Colonic mucosa (tissue), 4 donors: ENCODE measurements at regions not wholly inside any gene's neighbourhood (a gene's known extent, or its start where the extent isn't known, plus 50 kb on each side); places are given as distances from the start of the nearest gene placed in this dataset.

ENCODE experiments used
- DNase-seq: peaks from one replicate; pipeline ENCODE4 v3.0.0-alpha.2; 2020
- H3K27ac ChIP-seq: fragments of 200-600 bp; one replicate; pipeline ENCODE4 v1.8.0; 2021
- H3K27me3 ChIP-seq: fragments of 200-600 bp; one replicate; pipeline ENCODE4 v1.8.0; 2021
- H3K36me3 ChIP-seq: fragments of 200-600 bp; one replicate; pipeline ENCODE4 v1.8.0; 2021
- H3K4me1 ChIP-seq: fragments of 200-600 bp; one replicate; pipeline ENCODE4 v1.8.0; 2021; ENCODE audit warnings: mild to moderate bottlenecking
- H3K4me3 ChIP-seq: fragments of 200-600 bp; one replicate; pipeline ENCODE4 v1.8.0; 2021
- H3K9ac ChIP-seq, 2 donors: one replicate each; pipeline ENCODE4 v1.7.0; 2013; ENCODE audit warnings: control low read depth in 2 of 2, low read depth in 2 of 2, low read length in 2 of 2
- H3K9me3 ChIP-seq: fragments of 200-600 bp; one replicate; pipeline ENCODE4 v1.8.0; 2021
- intact Hi-C: fragments of 100-400 bp; cut with DNase I; formaldehyde crosslinking; loops from one replicate; pipeline ENCODE4 v1.14.1; 2022
- TF ChIP-seq, protein P1 (sequence below): fragments of 200-600 bp; IDR thresholded peaks from one replicate; pipeline ENCODE4 v1.8.0; 2022; ENCODE audit warnings: antibody characterized with exemption, mild to moderate bottlenecking
- donor health status: healthy.
- donor health status: DM: no; HTN: no; CAD: no.
- donor health status: DM: no; HTN: no; CAD: no.

- no peak overlapping the region for H3K4me3 ChIP-seq
- H3K4me1 ChIP-seq: no peaks in the 10 kb centered on the region
- no peaks in the 10 kb centered on the region for H3K27me3 ChIP-seq
- no peak overlapping the region for H3K9ac ChIP-seq
- H3K9me3 ChIP-seq: no peaks in the 10 kb centered on the region
- H3K27ac ChIP-seq: no peak overlapping the region
- intact Hi-C loops: no loop called here
- DNase-seq: no peak
- H3K36me3 ChIP-seq: no peaks in the 10 kb centered on the region
- TF ChIP-seq, protein P1, sequence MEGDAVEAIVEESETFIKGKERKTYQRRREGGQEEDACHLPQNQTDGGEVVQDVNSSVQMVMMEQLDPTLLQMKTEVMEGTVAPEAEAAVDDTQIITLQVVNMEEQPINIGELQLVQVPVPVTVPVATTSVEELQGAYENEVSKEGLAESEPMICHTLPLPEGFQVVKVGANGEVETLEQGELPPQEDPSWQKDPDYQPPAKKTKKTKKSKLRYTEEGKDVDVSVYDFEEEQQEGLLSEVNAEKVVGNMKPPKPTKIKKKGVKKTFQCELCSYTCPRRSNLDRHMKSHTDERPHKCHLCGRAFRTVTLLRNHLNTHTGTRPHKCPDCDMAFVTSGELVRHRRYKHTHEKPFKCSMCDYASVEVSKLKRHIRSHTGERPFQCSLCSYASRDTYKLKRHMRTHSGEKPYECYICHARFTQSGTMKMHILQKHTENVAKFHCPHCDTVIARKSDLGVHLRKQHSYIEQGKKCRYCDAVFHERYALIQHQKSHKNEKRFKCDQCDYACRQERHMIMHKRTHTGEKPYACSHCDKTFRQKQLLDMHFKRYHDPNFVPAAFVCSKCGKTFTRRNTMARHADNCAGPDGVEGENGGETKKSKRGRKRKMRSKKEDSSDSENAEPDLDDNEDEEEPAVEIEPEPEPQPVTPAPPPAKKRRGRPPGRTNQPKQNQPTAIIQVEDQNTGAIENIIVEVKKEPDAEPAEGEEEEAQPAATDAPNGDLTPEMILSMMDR: no peak
These were observed 445.6 kb upstream of the POU3F3 start for GRCh38 chr2:104408266-104408665.

DNA sequence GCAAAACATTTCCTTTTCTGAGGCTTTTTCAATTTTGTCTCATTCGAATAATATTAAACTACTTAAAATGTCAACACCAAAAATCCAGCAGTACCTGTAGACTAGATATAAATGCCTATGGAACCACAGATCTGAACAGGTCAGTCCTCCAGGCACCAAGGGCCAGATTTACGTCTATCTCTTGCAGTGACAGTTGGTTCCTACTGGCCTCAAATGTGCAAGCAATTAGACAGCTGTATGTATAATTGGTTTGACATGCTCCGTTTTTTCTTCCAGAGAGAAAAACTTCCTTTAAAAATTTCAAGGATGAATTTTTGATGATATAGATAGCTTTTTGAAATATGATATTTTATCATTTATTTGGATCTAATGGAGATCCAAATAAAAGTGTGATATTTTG, 443.8 kb upstream of the POU3F3 start:
- Histone ChIP-seq H3K4me3 (no peak overlapping the region), H3K27ac (no peak overlapping the region), H3K9me3 (no peaks in the 10 kb centered on the region), H3K4me1 (no peaks in the 10 kb centered on the region), H3K36me3 (no peaks in the 10 kb centered on the region), H3K9ac (no peak overlapping the region), H3K27me3 (no peaks in the 10 kb centered on the region)
- TF ChIP-seq, protein P1: no peak
- DNase-seq: no peak
- intact Hi-C loops: loop anchor here (5.0 to 10.0 kb wide), 2 partner anchors 373 to 1245 kb away; no protein-coding TSS in a partner anchor

GRCh38 chr2:104412384-104412783, 441.5 kb upstream of the POU3F3 start:
- H3K4me3 ChIP-seq: no peak overlapping the region
- no peak overlapping the region for H3K9ac ChIP-seq
- H3K36me3 ChIP-seq: no peaks in the 10 kb centered on the region
- DNase-seq: peak; percentile 41
- TF ChIP-seq, protein P1: peak; percentile 65
- no peak overlapping the region for H3K27ac ChIP-seq
- H3K9me3 ChIP-seq: no peaks in the 10 kb centered on the region
- no peaks in the 10 kb centered on the region for H3K4me1 ChIP-seq
- no peaks in the 10 kb centered on the region for H3K27me3 ChIP-seq
- intact Hi-C loops: loop anchor here (5.0 to 10.0 kb wide), 2 partner anchors 375 to 1248 kb away; no protein-coding TSS in a partner anchor

- no peaks in the 10 kb centered on the region for H3K9me3 ChIP-seq
- no peak overlapping the region for H3K9ac ChIP-seq
- TF ChIP-seq, protein P1: no peak
- H3K27me3 ChIP-seq: no peaks in the 10 kb centered on the region
- DNase-seq: no peak
- H3K4me1 ChIP-seq: no peaks in the 10 kb centered on the region
- no peak overlapping the region for H3K27ac ChIP-seq
- no peak overlapping the region for H3K4me3 ChIP-seq
- intact Hi-C loops: loop anchor here (5.0 to 10.0 kb wide), 2 partner anchors 377 to 1249 kb away; no protein-coding TSS in a partner anchor
- no peaks in the 10 kb centered on the region for H3K36me3 ChIP-seq
These were observed 440.0 kb upstream of the POU3F3 start for GRCh38 chr2:104413890-104414289.

DNA sequence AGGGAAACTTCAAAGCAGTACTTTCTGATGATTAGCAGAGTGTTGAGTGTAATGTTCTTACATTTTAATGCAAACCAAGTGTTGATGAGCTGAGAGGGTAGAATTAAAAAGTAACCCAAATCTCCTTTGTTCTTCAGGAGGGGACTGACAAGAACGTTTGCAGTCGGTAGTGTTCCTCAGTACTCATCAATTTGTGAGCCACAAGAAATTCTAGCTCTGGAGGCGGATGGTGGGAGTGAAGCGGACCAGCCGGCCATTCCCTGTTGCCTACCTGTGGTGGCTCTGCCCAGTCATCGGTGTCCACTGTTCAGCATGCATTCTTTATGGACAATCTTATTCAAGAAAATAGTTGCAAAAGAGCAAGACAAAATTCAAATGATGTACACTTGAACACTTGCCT, 438.6 kb upstream of the POU3F3 start:
- Histone ChIP-seq H3K36me3 (no peaks in the 10 kb centered on the region), H3K9me3 (no peaks in the 10 kb centered on the region), H3K4me1 (no peaks in the 10 kb centered on the region), H3K4me3 (no peak overlapping the region), H3K27me3 (no peaks in the 10 kb centered on the region), H3K9ac (no peak overlapping the region), H3K27ac (no peak overlapping the region)
- intact Hi-C loops: loop anchor here (10.0 kb wide), 1 partner anchor 1250 kb away; no protein-coding TSS in a partner anchor
- no peak for DNase-seq
- TF ChIP-seq, protein P1: no peak
